ENCODE measurements at regions not wholly inside any gene's neighbourhood (a gene's known extent, or its start where the extent isn't known, plus 50 kb on each side); places are given as distances from the start of the nearest gene placed in this dataset.
A peak's percentile ranks its signal among the peaks of the same experiment; 100 is the strongest.

- no peaks in the 10 kb centered on the region for H4K20me1 ChIP-seq (replicated peaks; ENCODE audit: control insufficient read depth, insufficient read depth, low read length)
- ChIA-PET POLR2A (no interaction called here), CTCF (ENCODE audit: low intra/inter-chr PET ratio) (no interaction called here)
- H2AFZ ChIP-seq (ENCODE audit: low read depth, low read length), result no peak overlapping the region
- peak in 3 of 4 experiments; percentile 7 to 12 (median 9) for DNase-seq (ENCODE audit: extremely low read depth in 1 of 4, low spot score in 3 of 4)
- no peak for FAIRE-seq
- no peak overlapping the region for H3K4me2 ChIP-seq (ENCODE audit: insufficient read depth, low read length)
- H3K27me3 ChIP-seq (ENCODE audit: control insufficient read depth in 2 of 2, insufficient read depth in 2 of 2, low read length in 2 of 2), result no peaks in the 10 kb centered on the region
- H3K4me3 ChIP-seq, result no peak overlapping the region
- H3K9ac ChIP-seq (ENCODE audit: insufficient read depth in 1 of 2, low read depth in 2 of 2, low read length in 2 of 2), result no peak overlapping the region
- H3K9me3 ChIP-seq (replicated peaks; ENCODE audit: control insufficient read depth, insufficient read depth, low read depth, low read length), result no peaks in the 10 kb centered on the region
- WGBS (ENCODE audit: insufficient coverage, low coverage, missing lambda C conversion rate), result 2% methylated on average over 5 of the region's 5 CpGs
- in situ Hi-C loops (cut with MboI) (no loop called here), intact Hi-C loops (cut with micrococcal nuclease) (no loop called here)
- no peak overlapping the region for H3K27ac ChIP-seq (ENCODE audit: extremely low read depth, low read depth, low read length)
- no peaks in the 10 kb centered on the region for H3K9me1 ChIP-seq (ENCODE audit: control insufficient read depth, insufficient read depth, low read length)
- TF ChIP-seq CTCF (IDR thresholded peaks at IDR 0.05 in 2 of 3, conservative IDR thresholded peaks at IDR 0.05 in 1 of 3; ENCODE audit: insufficient read depth in 2 of 3, low read depth in 1 of 3, low read length in 3 of 3) (peak; percentile 14 to 44 (median 33); a peak in 3 of 6 replicates), ZNF23 (CRISPR knock-in tag; IDR thresholded peaks at IDR 0.05) (no peak), ZNF324 (CRISPR knock-in tag; IDR thresholded peaks at IDR 0.05) (no peak)
- H3K36me3 ChIP-seq (ENCODE audit: control insufficient read depth, insufficient read depth, low read length), result no peaks in the 10 kb centered on the region
- no peak for ATAC-seq
- no peaks in the 10 kb centered on the region for H3K79me2 ChIP-seq (ENCODE audit: control insufficient read depth, insufficient read depth, low read length)
- H3K4me1 ChIP-seq (replicated peaks in 1 of 2; ENCODE audit: control insufficient read depth in 2 of 2, insufficient read depth in 2 of 2, low read length in 2 of 2), result no peaks in the 10 kb centered on the region
- no TSS peak for BruUV-seq (replicated peaks)
These were observed 73.4 kb upstream of the EDNRA start for GRCh38 chr4:147407261-147408045.

GRCh38 chr4:147408189-147408588, 72.7 kb upstream of the EDNRA start:
- no peak for TF ChIP-seq DIDO1 (tag; IDR thresholded peaks at IDR 0.05; ENCODE audit: low read depth)
- TF ChIP-seq HNRNPLL (IDR thresholded peaks at IDR 0.05; ENCODE audit: low read depth, low read length, poor library complexity, severe bottlenecking), result no peak
- TF ChIP-seq TEAD1 (CRISPR knock-in tag; IDR thresholded peaks at IDR 0.05), result no peak
- TF ChIP-seq HDAC2 (IDR thresholded peaks at IDR 0.05), result no peak
- no peak for TF ChIP-seq USF2 (CRISPR knock-in tag; IDR thresholded peaks at IDR 0.05)
- TF ChIP-seq ASH1L (IDR thresholded peaks at IDR 0.05; ENCODE audit: borderline replicate concordance, low read depth, partially characterized antibody), result no peak
- TF ChIP-seq ZNF785 (CRISPR knock-in tag; IDR thresholded peaks at IDR 0.05), result no peak
- TF ChIP-seq STAT5A (IDR thresholded peaks at IDR 0.05; ENCODE audit: borderline replicate concordance, low read length), result no peak
- TF ChIP-seq ELK1 (CRISPR knock-in tag; IDR thresholded peaks at IDR 0.05), result no peak
- H3K36me3 ChIP-seq (ENCODE audit: control insufficient read depth, insufficient read depth, low read length), result no peaks in the 10 kb centered on the region
- ChIA-PET CTCF (ENCODE audit: low intra/inter-chr PET ratio) (no interaction called here), POLR2A (no interaction called here)
- H3K9me1 ChIP-seq (ENCODE audit: control insufficient read depth, insufficient read depth, low read length), result no peaks in the 10 kb centered on the region
- H3K4me1 ChIP-seq (replicated peaks in 1 of 2; ENCODE audit: control insufficient read depth in 2 of 2, insufficient read depth in 2 of 2, low read length in 2 of 2), result no peaks in the 10 kb centered on the region
- intact Hi-C loops (cut with micrococcal nuclease), result no loop called here
- H4K20me1 ChIP-seq (replicated peaks; ENCODE audit: control insufficient read depth, insufficient read depth, low read length), result no peaks in the 10 kb centered on the region
- no peak overlapping the region for H3K27ac ChIP-seq (ENCODE audit: extremely low read depth, low read depth, low read length)
- H3K27me3 ChIP-seq (ENCODE audit: control insufficient read depth in 2 of 2, insufficient read depth in 2 of 2, low read length in 2 of 2), result no peaks in the 10 kb centered on the region
- in situ Hi-C loops (cut with MboI), result no loop called here
- no TSS peak for BruUV-seq (replicated peaks)
- H3K4me3 ChIP-seq, result no peak overlapping the region
- no peak overlapping the region for H3K4me2 ChIP-seq (ENCODE audit: insufficient read depth, low read length)
- ATAC-seq (no peak), DNase-seq (ENCODE audit: extremely low read depth in 1 of 4, low spot score in 3 of 4) (no peak), FAIRE-seq (no peak)
- H2AFZ ChIP-seq (ENCODE audit: low read depth, low read length), result no peak overlapping the region
- no peak overlapping the region for H3K9ac ChIP-seq (ENCODE audit: insufficient read depth in 1 of 2, low read depth in 2 of 2, low read length in 2 of 2)
- no peaks in the 10 kb centered on the region for H3K79me2 ChIP-seq (ENCODE audit: control insufficient read depth, insufficient read depth, low read length)
- no peaks in the 10 kb centered on the region for H3K9me3 ChIP-seq (replicated peaks; ENCODE audit: control insufficient read depth, insufficient read depth, low read depth, low read length)
